ENCODE measurements at regions not wholly inside any gene's neighbourhood (a gene's known extent, or its start where the extent isn't known, plus 50 kb on each side); places are given as distances from the start of the nearest gene placed in this dataset.

DNA sequence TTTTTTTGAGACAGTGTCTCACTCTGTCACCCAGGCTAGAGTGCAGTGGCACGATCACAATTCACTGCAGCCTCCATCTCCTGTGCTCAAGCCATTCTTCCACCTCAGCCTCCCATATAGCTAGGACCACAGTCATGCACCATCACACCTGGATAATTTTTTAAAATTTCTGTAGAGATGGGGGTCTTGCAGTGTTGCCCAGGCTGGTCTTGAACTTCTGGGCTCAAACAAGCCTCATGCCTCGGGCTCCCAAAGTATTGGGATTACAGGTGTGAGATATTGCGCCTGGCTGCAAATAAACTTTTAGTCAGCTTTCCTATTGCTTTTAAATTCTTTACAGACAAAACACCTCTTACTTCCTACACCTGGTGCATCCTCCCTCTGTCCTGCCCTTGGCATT is 102.1 kb upstream of the VEPH1 start:
- H3K4me1 ChIP-seq = peaks cover 0 to 5% (median 2%) of the 10 kb centered on the region in 4 donors
- no peak for ATAC-seq (ENCODE audit: low FRiP score in 2 of 2)
- H3K36me3 ChIP-seq = no peaks in the 10 kb centered on the region
- no peak for DNase-seq
- no peaks in the 10 kb centered on the region for H3K9me3 ChIP-seq
- no peak overlapping the region for H3K4me3 ChIP-seq
- H3K27me3 ChIP-seq = no peaks in the 10 kb centered on the region
- 82 to 84% methylated on average over 3 of the region's 3 CpGs for WGBS, 2 donors
- TF ChIP-seq POLR2A (IDR thresholded peaks at IDR 0.05) = no peak
- no peak overlapping the region for H3K27ac ChIP-seq

DNA sequence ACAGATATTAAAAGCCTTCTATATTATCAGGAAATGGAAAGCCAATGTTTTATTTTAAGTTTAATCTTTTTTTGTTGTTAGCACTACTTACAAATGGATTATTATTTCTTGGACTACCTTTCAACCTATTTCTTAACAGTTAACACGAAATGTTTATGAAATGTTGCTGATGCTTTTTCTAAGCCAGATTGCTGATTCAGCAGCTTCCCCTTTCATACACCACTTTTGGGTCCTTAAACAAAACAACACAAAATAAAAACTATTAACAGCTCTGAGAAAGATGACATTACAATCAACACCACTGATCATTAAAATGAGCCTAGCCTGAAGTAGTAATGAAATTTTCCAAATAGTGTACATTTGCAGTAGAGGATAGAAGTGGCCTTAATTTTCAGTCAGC is 99.2 kb upstream of the VEPH1 start:
- DNase-seq = no peak
- Histone ChIP-seq H3K4me1 (peaks cover 0 to 5% (median 2%) of the 10 kb centered on the region in 4 donors), H3K36me3 (no peaks in the 10 kb centered on the region), H3K4me3 (no peak overlapping the region), H3K9me3 (no peaks in the 10 kb centered on the region), H3K27ac (no peak overlapping the region), H3K27me3 (no peaks in the 10 kb centered on the region)
- ATAC-seq (ENCODE audit: low FRiP score in 2 of 2) = no peak
- TF ChIP-seq POLR2AphosphoS5 (IDR thresholded peaks at IDR 0.05) (no peak), EP300 (IDR thresholded peaks at IDR 0.05) (no peak), POLR2A (IDR thresholded peaks at IDR 0.05) (no peak)
- 41 to 65% methylated on average over 1 of the region's 1 CpG for WGBS, 2 donors

DNA sequence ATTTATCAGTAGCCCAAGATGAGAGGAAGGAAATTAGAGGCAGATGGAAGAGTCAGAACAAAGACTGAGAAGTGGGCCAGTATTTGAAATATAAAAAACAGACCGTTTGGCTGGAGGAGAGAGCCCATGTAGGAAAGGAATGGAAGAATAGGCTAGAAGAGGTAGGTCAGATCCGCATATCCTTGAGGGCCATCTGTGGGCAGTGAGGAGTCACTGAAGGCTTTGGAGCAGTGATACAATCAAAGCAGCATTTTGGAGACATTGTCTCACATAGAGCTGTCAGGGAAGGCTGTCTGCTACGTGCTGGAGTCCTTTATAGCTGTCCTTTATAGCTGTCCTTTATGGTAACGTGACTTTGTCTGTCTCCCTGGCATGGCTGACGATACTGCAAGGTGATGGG is 92.0 kb upstream of the VEPH1 start:
- Histone ChIP-seq H3K36me3 (no peaks in the 10 kb centered on the region), H3K4me1 (no peaks in the 10 kb centered on the region), H3K4me3 (no peak overlapping the region), H3K27ac (no peak overlapping the region), H3K27me3 (no peaks in the 10 kb centered on the region), H3K9me3 (no peaks in the 10 kb centered on the region)
- WGBS, 2 donors = 73 to 77% methylated on average over 5 of the region's 5 CpGs
- DNase-seq = no peak
- no peak for ATAC-seq (ENCODE audit: low FRiP score in 2 of 2)
- no peak for TF ChIP-seq POLR2AphosphoS5 (IDR thresholded peaks at IDR 0.05)
- no peak for TF ChIP-seq CTCF (IDR thresholded peaks at IDR 0.05)
- no peak for TF ChIP-seq EP300 (IDR thresholded peaks at IDR 0.05)
- no peak for TF ChIP-seq POLR2A (IDR thresholded peaks at IDR 0.05)

- Histone ChIP-seq H3K27ac (no peak overlapping the region), H3K4me1 (no peaks in the 10 kb centered on the region), H3K36me3 (no peaks in the 10 kb centered on the region), H3K27me3 (no peaks in the 10 kb centered on the region), H3K9me3 (no peaks in the 10 kb centered on the region), H3K4me3 (no peak overlapping the region)
- TF ChIP-seq EP300 (IDR thresholded peaks at IDR 0.05) (no peak), POLR2AphosphoS5 (IDR thresholded peaks at IDR 0.05) (no peak), POLR2A (IDR thresholded peaks at IDR 0.05) (no peak), CTCF (IDR thresholded peaks at IDR 0.05) (no peak)
- ATAC-seq (ENCODE audit: low FRiP score in 2 of 2) (peak in 1 of 2 donors; percentile 32), DNase-seq (no peak)
- WGBS, 2 donors = 49 to 61% methylated on average over 4 of the region's 4 CpGs
Measured at GRCh38 chr3:157594413-157594812, 91.2 kb upstream of the VEPH1 start.

DNA sequence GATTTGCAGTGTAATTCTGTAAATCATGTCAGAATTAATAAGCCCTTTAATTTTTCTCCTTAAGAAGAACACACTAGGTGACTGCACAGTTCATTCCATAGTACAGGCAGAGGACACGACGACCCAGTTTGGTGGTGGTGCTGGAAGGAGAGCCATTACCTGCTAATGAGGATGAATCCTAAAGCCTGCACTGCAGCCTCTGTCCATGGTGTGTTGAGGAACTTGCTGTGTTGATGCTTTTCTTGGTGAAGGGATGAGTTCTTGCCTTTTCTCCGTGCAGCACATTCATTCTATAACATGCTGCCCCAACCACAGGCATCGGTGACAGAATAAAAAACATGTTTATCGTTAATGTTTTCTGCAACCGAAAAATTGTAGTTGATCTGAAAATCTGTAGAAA is 89.6 kb upstream of the VEPH1 start:
- no peak overlapping the region for H3K27ac ChIP-seq
- TF ChIP-seq EP300 (IDR thresholded peaks at IDR 0.05) = no peak
- no peak for ATAC-seq (ENCODE audit: low FRiP score in 2 of 2)
- WGBS, 2 donors = 83 to 88% methylated on average over 6 of the region's 6 CpGs
- H3K36me3 ChIP-seq = no peaks in the 10 kb centered on the region
- no peaks in the 10 kb centered on the region for H3K27me3 ChIP-seq
- no peaks in the 10 kb centered on the region for H3K4me1 ChIP-seq
- H3K9me3 ChIP-seq = no peaks in the 10 kb centered on the region
- no peak for DNase-seq
- H3K4me3 ChIP-seq = no peak overlapping the region

GRCh38 chr3:157590273-157590672 is 87.1 kb upstream of the VEPH1 start:
- H3K9me3 ChIP-seq = no peaks in the 10 kb centered on the region

More at GRCh38 chr3:157590273-157590672, 87.1 kb upstream of the VEPH1 start:
- 19 to 21% methylated on average over 1 of the region's 1 CpG for WGBS, 2 donors
- ATAC-seq (ENCODE audit: low FRiP score in 2 of 2) = no peak
- no peaks in the 10 kb centered on the region for H3K36me3 ChIP-seq
- no peak overlapping the region for H3K27ac ChIP-seq
- no peak overlapping the region for H3K4me3 ChIP-seq
- DNase-seq = no peak
- no peaks in the 10 kb centered on the region for H3K27me3 ChIP-seq
- TF ChIP-seq POLR2AphosphoS5 (IDR thresholded peaks at IDR 0.05) (no peak), CTCF (IDR thresholded peaks at IDR 0.05) (no peak), EP300 (IDR thresholded peaks at IDR 0.05) (no peak), POLR2A (IDR thresholded peaks at IDR 0.05) (no peak)
- H3K4me1 ChIP-seq = no peaks in the 10 kb centered on the region

Measured in upper lobe of left lung (tissue), 6 donors.